ENCODE measurements at regions not wholly inside any gene's neighbourhood (a gene's known extent, or its start where the extent isn't known, plus 50 kb on each side); places are given as distances from the start of the nearest gene placed in this dataset.

- intact Hi-C loops (cut with DNase I) = no loop called here
Measured at GRCh38 chr12:98291828-98292227, 223.6 kb upstream of the TMPO start.

GRCh38 chr12:98294051-98294805 lies 221.2 kb upstream of the TMPO start:
- intact Hi-C loops (cut with DNase I) = no loop called here

More at GRCh38 chr12:98291828-98292227, 223.6 kb upstream of the TMPO start:
- DNase-seq (ENCODE audit: low spot score) = no peak

GRCh38 chr12:98295681-98296080 lies 219.7 kb upstream of the TMPO start:
- DNase-seq (ENCODE audit: low spot score) = no peak
- intact Hi-C loops (cut with DNase I) = no loop called here

More at GRCh38 chr12:98294051-98294805, 221.2 kb upstream of the TMPO start:
- no peak for DNase-seq (ENCODE audit: low spot score)

DNA sequence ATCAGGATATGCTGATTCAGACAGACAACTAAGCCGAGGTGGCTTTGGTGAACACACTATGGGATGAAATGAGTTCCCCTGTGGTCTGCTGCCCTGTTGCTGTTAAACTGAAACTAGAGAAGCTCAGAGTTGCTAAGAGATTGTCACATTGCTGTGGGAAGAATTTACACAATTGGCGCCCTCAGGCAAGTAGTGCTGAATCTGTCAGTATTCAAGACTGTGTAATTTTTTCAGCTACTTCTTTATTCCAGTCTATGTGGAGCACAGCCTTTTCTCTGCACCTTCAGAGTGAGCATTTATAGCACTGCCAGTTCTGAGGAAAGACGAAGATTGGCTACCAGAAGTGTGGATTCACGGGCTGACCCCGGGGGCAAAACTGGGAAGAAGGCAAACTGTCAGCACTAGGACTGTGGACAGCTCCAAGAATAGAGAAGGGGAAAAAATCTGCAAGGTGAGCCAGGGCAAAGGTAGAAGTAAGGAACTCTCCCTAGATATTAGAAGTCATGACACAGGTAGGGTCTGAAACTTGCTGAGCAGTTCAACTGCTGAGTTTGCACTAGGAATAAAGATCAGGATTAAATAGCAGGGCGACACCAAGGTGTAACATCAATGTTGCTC lies 218.8 kb upstream of the TMPO start:
- DNase-seq (ENCODE audit: low spot score) = no peak
- intact Hi-C loops (cut with DNase I) = no loop called here

GRCh38 chr12:98297538-98297937 lies 217.9 kb upstream of the TMPO start:
- no peak for DNase-seq (ENCODE audit: low spot score)
- intact Hi-C loops (cut with DNase I) = no loop called here

- intact Hi-C loops (cut with DNase I) = no loop called here
- DNase-seq (ENCODE audit: low spot score) = no peak
Measured at GRCh38 chr12:98308141-98308540, 207.2 kb upstream of the TMPO start.

GRCh38 chr12:98317939-98318899 lies 197.2 kb upstream of the TMPO start:
- DNase-seq (ENCODE audit: low spot score) = no peak
- intact Hi-C loops (cut with DNase I) = no loop called here

DNA sequence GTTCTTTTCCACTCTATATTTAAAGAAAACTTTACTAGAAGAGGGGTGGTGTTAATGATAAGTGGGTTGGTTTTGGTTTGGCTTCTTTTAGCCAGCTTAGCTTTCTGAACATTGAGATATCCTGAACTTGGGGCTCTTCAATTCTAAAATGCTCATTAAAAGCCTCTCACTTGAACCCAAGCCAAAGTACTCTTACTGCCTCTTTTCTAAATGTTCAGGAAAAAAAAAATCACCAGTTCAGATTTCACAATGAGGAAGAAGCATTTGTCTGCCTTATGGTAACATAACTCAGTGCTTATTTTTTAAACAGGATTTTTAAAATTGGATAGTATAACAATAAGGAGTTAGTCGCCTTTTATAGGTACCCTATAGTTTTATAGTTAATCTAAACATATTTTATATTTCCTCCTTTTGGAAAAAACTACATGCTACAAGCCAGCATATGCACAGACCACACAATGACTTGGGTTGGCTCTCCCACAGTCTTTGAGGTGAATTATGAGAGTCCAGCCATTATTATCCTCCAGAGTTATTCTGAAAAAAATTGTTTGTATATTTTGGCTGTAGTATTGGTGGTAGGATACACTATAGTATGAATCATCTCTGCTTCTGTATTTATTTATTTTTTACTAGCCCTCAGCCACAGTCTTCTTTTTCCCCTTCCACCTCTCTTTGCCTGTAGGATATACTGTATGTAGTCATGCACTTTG lies 195.5 kb upstream of the TMPO start:
- no peak for DNase-seq (ENCODE audit: low spot score)
- intact Hi-C loops (cut with DNase I) = no loop called here

- no peak for DNase-seq (ENCODE audit: low spot score)
- intact Hi-C loops (cut with DNase I) = no loop called here
Measured at GRCh38 chr12:98325003-98325402, 190.4 kb upstream of the TMPO start.

DNA sequence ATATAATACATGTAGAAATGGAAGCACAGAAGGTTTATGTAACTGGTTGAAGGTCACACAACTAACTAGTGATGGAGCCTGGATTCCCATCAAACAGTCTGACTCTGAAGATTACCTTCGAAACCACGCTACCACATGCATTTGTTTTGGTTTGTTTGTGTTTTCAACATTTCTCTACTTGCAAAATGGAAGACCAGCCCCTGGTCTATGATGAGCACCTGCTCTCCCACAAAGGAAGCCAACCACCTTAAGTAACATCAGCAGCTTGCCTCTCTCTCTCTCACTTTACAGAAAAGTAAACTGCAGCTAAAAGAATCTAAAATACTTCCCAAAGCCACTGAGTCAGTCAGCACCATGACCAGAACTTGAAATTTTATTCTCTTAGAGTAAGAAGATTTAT lies 186.9 kb upstream of the TMPO start:
- intact Hi-C loops (cut with DNase I) = no loop called here
- DNase-seq (ENCODE audit: low spot score) = no peak

- intact Hi-C loops (cut with DNase I) = no loop called here
- DNase-seq (ENCODE audit: low spot score) = no peak
Measured at GRCh38 chr12:98329589-98329988, 185.8 kb upstream of the TMPO start.

- intact Hi-C loops (cut with DNase I) = no loop called here
- no peak for DNase-seq (ENCODE audit: low spot score)
Measured at GRCh38 chr12:98332642-98333041, 182.7 kb upstream of the TMPO start.

- intact Hi-C loops (cut with DNase I) = no loop called here
- no peak for DNase-seq (ENCODE audit: low spot score)
Measured at GRCh38 chr12:98334768-98335167, 180.6 kb upstream of the TMPO start.

GRCh38 chr12:98341026-98341425 lies 174.4 kb upstream of the TMPO start:
- no peak for DNase-seq (ENCODE audit: low spot score)
- intact Hi-C loops (cut with DNase I) = no loop called here

DNA sequence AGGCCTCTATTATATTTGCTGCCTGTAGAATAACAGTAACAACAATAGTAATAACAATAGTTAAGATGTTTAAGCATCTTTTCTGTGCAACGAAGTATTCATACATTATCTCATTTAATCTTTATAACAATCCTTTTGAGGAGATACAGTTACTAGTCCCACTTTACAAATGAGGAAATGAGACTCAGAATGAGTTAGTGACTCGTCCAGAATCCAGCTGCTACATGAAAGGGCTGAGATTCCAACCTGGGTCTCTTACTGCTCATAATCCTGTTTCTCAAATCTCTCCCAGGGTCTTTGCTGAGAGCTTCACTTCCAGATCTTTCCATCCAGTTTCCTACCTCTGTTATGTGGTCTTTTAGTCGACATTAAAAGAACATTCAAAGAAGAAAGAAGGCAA lies 173.7 kb upstream of the TMPO start:
- no peak for DNase-seq (ENCODE audit: low spot score)
- intact Hi-C loops (cut with DNase I) = no loop called here

- intact Hi-C loops (cut with DNase I) = no loop called here
Measured at GRCh38 chr12:98343002-98343567, 172.3 kb upstream of the TMPO start.

GRCh38 chr12:98344046-98344930 lies 171.1 kb upstream of the TMPO start:
- intact Hi-C loops (cut with DNase I) = no loop called here
- no peak for DNase-seq (ENCODE audit: low spot score)

More at GRCh38 chr12:98343002-98343567, 172.3 kb upstream of the TMPO start:
- no peak for DNase-seq (ENCODE audit: low spot score)

DNA sequence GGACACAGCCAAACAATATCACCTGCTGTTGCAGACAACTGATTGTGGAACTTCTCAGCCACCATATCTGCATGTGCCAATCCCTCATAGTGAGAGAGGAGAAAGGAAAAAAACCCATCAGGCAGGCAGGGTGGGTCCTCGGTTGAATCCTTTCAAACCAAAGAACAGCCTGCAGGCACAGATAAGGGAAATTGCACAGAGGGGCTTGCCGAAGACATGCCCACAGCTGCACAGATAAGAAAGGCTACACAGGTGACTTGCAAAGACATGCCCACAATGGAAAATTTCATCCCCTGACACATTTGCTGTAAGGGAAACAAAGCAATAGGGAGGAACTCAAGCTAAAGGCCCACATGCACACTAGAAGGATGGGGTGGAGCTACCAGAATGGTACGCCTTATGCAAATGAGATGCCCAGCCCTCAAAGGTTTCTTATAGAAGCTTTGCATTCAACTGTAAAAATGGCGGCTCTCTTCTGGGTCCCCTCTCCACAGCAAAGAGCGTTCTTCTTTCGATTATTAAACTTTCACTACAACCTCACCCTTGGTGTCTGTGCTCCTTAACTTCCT lies 170.0 kb upstream of the TMPO start:
- no peak for DNase-seq (ENCODE audit: low spot score)
- intact Hi-C loops (cut with DNase I) = no loop called here
